HS-5 (cell line): ENCODE measurements at regions not wholly inside any gene's neighbourhood (a gene's known extent, or its start where the extent isn't known, plus 50 kb on each side); places are given as distances from the start of the nearest gene placed in this dataset.

ENCODE experiments used
- DNase-seq: peaks from one replicate; pipeline ENCODE4 v3.0.0-alpha.2; 2012; ENCODE audit warnings: low read depth

DNA sequence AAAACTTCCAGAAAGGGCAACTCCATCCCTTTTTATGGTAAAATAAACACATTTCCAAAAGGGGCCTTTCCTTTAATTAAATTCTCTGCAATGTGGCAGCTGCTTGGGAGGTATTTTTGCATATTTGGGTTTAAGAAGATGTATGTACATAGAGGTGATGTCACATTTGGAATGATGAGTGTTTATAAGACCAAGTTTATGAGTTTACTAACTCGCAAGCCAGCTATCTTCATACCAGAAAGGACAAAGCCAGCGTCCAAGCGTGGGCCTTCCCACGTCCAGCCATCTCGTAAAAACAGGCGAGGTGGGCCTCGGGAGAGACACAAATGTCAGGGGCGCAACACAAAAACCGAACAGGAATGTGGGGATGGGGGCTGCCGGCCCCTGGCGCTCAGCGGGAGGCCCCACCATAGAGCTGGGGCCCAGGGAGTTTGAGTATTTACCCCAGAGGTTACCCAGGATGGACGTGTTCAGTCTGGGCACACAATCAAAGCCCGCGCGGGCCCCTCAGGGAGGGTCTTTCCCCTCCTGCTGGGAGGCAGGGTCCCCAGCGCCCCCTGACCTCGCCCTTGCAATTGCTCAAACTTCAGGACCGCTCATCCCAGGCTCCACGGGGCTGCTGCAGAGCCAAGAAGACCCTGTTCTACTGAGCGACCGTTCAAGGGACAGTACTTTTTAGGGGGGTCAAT lies 137.3 kb downstream of the TWIST2 start:
- DNase-seq = no peak

DNA sequence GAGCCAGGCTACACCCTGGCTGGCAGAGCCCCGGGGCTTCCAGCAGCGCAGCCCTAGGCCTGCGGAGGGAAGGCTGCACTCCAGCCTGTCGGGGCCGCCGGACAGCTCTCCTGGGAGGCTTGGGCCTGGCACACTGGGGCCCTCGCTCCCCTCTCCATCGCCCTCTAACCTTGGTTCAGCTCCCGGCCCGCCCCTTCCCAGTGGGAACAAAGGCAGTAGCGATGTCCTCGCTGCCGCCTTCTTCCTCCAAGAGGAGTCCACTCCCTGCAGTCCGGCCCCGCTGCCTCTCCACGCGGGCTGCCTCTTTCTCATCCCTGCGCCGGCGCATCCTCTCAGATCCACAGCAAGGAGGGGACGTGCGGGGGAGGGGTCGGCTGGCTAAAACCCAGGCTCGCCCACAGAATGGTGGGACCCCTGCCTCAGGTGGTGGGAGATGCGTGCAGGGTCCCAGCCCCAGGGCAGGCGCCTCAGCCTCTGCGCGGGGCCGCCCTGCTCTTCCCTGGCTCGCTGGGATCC lies 138.1 kb downstream of the TWIST2 start:
- DNase-seq = no peak

DNA sequence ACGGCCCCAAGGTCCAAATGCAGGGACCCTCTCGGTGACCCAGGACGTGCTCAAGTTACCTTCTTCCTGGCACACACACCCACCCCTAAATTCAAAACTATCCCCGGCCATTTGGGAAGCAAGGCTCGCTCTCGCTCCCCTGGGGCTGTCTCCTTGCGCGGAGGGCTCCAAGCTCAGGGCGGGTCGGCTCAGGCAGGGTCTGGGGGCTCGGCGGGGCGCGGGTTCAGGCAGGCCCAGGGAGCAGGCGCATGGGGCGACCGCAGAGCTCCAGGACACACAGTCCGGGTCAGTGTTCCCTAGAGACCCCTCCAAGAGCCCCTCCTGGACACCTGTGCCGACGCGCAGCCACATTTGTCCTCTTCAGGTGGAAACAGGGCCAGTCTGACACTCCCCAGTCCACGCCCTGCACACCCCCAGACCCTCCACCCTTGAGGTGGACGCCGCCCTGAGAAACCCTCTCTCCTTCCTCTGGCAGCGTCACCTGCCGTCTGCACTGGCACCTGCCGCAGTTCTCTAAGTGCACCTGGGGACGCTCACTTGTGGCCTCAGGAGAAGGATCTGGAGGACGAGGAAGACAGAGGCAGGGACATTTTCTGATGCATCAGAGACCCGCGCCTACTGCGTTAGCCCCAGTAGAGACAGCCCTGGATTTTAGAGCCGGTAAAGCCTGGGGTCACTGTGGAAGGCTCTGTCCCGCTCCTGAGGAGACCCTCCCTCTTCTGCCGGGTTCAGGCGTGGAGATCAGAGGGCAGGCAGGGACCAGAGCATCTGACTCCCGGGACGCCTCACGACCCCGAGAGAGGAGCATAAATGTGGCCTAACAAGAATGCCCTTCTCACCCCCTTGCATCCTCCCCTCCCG lies 138.8 kb downstream of the TWIST2 start:
- DNase-seq = no peak

DNA sequence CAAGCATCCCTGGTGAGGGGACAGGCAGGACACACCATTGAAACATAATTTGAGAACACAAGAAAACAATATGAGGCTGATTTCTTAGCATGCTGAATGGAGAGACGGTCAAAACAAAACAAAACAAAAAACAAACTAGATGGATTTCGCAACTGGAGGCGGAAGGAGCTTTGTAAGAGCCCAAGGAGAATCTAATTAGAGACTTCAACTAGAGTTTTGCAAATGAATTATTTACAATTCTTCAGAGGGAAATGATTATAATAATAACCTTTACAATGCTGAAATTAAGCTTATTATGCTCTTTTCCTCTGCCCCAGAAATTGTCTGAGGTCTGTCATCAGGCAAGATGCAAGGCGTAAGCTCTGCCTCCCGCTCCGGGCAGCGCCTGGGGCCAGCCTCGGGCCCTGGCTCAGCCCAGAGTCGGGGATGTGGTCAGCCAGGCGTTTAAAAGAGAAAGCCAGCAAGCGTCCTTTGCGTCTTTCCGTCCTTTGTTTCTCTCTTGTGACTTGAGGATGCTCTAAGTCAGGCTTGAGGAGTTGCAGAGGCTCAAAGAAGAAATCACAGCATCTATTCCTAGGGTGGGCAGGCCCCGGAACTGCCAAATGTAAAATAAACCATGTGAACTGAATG lies 139.6 kb downstream of the TWIST2 start:
- DNase-seq = no peak

DNA sequence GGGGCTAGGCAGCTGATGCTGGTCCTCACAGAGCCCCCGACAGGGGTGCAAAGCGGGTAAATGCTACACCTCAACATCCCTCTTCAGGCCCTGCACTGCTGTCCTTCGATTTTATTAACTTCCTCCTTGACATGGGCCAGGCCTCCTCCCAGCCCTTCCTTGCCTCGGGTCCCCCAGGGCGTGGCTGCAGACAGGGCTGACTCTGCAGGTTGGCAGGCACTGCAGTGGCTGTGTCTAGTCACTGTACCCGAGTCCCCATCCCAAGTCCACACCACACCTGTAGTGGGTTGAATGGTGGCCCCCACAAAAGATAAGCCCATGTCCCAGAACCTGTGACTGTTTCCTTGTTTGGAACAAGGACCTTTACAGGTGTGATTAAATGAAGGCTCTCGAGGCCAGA lies 140.2 kb downstream of the TWIST2 start:
- DNase-seq = no peak

DNA sequence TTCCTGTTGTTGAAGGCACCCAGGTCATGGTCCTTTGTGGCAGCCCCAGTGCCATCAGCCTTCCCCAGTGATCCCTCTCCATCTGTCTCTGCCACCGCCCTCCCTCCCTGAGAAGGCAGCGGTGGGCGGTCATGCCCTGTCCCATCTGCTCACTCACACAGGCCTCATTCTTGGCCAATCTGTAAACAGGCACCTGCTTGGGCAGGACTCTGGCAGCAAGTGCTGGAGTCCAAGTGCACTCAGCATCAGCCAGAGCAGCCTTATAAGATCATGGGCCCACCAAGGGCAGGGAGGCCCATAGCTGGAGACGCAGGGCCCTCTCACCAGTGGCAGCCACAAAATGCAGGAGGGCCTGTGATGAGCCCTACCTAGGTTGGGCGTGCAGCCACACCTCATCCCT lies 140.9 kb downstream of the TWIST2 start:
- no peak for DNase-seq

DNA sequence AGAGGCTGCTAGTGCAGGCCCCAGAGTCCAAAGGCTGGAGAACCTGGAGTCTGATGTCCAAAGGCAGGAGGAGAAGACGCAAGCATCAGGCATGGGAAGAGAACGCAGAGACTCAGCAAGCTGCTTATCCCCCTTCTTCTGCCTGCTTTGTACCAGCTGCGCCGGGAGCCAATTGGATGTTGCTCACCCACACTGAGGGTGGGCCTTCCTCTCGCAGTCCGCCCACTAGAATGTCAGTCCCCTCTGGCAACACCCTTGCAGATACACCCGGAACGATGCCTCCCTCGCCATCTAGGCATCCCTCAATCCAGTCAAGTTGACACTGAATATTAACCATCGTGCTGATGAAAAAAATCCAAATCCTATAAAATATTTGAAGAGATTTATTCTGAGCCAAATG lies 141.6 kb downstream of the TWIST2 start:
- no peak for DNase-seq

DNA sequence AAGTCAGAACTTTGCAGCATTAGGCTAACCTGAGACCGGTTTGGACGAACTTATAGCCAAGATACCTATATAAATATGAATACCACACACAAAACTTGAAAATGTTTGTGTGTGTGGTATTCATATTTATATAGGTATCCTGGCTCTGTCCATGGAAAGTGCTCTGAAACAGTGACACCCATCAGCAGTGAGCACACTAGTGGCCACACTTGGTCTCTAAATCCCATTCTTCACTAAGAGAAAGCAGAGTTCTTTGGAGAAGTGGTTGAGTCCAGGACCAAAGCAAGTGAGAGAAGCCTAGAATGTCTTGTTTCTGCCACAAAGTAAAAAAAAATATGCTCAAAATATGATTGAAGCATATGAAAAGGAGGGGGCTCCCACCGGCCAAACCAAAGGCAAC lies 146.5 kb downstream of the TWIST2 start:
- no peak for DNase-seq

DNA sequence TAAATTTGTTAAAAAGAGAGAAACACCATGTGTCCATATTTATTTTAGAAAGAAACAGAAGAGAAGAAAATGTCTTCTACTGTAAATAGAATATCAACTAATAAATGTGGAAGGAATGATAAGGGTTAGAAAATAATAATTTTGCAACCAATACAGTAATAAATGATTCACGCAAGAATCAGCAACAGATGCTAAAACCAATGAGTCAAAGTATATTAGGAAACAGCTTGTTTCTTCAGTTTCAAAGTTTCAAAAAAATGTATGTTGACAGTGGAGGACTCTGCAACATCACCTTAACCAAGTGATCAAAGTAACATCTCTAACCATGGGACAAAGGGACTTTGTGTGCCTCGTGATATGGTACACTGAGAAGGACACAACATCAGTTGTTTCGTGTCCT lies 147.0 kb downstream of the TWIST2 start:
- DNase-seq = peak; percentile 47

DNA sequence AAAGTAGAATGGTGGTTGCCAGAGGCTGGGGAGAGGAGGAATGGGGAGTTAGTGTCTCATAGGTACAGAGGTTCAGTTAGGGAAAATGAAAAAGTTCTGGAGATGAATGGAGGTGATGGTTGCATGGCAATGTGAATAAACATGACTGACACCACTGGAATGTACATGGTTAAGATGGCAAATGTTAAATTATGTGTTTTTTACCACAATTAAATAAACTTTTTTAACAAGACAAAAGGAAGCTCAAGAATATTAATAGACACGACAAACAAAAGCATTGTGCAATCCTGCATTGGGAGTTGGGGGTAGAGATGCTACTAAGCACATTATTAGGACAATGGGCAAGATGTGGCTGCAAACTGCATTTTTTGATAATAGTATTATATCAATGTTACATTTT lies 147.7 kb downstream of the TWIST2 start:
- no peak for DNase-seq

DNA sequence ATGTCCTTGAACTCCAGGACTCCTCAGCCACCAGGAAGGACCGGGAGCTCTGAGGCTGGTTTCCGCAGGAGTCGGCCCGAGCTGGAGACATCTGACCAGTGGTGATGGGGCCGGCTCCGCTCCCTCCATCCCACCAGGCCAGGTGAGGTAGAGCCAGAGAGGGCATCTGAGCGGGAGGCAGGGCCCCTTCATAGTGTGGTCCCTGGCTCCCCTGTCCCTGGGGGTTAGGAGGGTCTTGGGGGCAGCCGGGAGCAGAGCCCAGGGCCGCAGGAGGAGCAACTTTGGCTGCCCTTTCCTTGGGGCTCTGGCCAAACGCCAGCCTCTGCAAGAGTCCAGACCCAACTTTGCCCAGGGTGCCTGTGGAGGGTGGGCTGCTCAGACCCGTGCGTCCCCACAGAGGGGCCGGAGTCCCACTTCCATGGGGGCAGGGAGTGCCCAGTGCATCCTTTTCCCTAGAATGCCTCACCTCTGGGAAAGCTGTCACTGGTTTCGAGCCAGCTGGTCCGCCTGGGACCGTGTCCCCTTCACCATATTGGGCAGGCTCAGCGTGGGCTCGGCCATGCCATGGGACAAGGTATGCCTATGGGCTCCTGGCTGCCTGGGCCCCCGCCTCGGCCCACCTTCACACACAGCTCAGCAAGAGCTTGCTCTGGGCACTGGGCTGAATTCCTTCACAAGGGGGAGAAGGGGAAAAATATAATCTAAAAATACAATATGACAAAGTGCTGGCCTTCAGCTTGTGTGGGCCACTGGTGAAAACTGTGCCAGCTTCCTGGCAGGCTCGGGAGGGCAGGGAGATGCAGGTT lies 148.6 kb downstream of the TWIST2 start:
- DNase-seq = no peak

DNA sequence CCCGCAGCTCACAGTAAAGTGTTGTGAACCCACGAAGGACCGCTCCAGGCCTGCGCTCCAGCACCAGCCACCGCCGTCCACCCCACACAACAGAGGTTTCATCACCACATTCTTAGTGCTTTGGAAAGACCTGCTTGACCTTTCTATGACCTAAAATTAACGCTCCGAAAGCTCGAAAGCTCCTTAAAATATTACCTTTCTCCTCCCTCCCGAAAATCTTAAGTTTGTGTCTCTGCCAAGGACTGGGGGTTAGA lies 149.2 kb downstream of the TWIST2 start:
- DNase-seq = no peak

DNA sequence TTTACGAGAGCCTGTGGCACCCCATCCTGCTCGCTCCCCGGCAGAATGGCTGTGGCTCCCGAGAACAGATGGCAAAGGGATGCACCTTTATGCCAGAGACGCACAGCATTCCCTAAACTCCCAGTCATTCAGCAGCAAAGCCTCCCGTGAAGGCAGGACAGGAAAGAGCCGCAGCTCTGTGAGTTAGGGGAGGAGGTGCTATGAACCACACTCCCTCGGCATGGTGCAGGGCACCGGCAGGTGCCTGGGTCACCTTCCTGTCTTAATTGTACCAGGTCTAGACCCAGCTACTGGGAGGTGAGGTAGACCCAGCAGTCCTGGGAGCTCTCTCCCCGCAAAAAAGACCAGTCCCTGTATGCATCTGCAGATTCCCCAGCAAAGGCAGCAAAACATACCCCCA lies 149.8 kb downstream of the TWIST2 start:
- DNase-seq = no peak
